WTC11 (cell line): ENCODE measurements at regions not wholly inside any gene's neighbourhood (a gene's known extent, or its start where the extent isn't known, plus 50 kb on each side); places are given as distances from the start of the nearest gene placed in this dataset.

Experiments used
- ATAC-seq: fragments of 200-7000 bp; cut with Tn5 transposase; 2 replicates; pipeline ENCODE4 v1.10.0; 2021; ENCODE audit warnings: mild to moderate bottlenecking, moderate library complexity
- CTCF ChIA-PET: fragments of 300-600 bp; sonication (Branson Sonifier 250); formaldehyde crosslinking; loops from one replicate; lab custom pipeline; 2021; ENCODE audit warnings: antibody characterized with exemption; lab: Charles Lee
- POLR2A ChIA-PET: fragments of 350-600 bp; sonication (Branson Sonifier 250); formaldehyde crosslinking; loops from one replicate; lab custom pipeline; 2021; ENCODE audit warnings: antibody characterized with exemption; lab: Charles Lee
- DNase-seq: peaks from one replicate; pipeline ENCODE4 v3.0.0; 2021; ENCODE audit warnings: low spot score
- H3K27ac Mint-ChIP-seq: 2 replicates; pipeline ENCODE4 v1.8.0; 2021; ENCODE audit warnings: mixed read lengths
- H3K27me3 Mint-ChIP-seq: 2 replicates; pipeline ENCODE4 v1.8.0; 2021; ENCODE audit warnings: low read depth, mild to moderate bottlenecking, moderate library complexity, mixed read lengths
- H3K36me3 Mint-ChIP-seq: 2 replicates; pipeline ENCODE4 v1.8.0; 2021; ENCODE audit warnings: mixed read lengths
- H3K4me1 Mint-ChIP-seq: 2 replicates; pipeline ENCODE4 v1.8.0; 2022; ENCODE audit warnings: mixed read lengths
- H3K4me3 Mint-ChIP-seq: 2 replicates; pipeline ENCODE4 v1.8.0; 2021; ENCODE audit warnings: mild to moderate bottlenecking, moderate library complexity, mixed read lengths
- H3K9me3 Mint-ChIP-seq: 2 replicates; pipeline ENCODE4 v1.8.0; 2021; ENCODE audit warnings: mixed read lengths
- ETV6 ChIP-seq: sonication (generic); formaldehyde crosslinking; IDR thresholded peaks from 2 replicates; pipeline ENCODE4 v1.8.1; 2022; ENCODE audit warnings: mild to moderate bottlenecking, missing genetic modification reagents
- GABPB1 ChIP-seq: sonication (generic); formaldehyde crosslinking; IDR thresholded peaks from 2 replicates; pipeline ENCODE4 v1.8.1; 2023; ENCODE audit warnings: mild to moderate bottlenecking, missing genetic modification reagents
- GTF2I ChIP-seq: fragments of 250-450 bp; sonication (Bioruptor Pico); conservative IDR thresholded peaks from 2 replicates; pipeline ENCODE4 v1.4.0; 2021; ENCODE audit warnings: mild to moderate bottlenecking
- JUN ChIP-seq: sonication (generic); formaldehyde crosslinking; IDR thresholded peaks from 2 replicates; pipeline ENCODE4 v1.8.0; 2023; ENCODE audit warnings: mild to moderate bottlenecking, missing genetic modification reagents
- NFATC4 ChIP-seq: fragments of 250-450 bp; sonication (Bioruptor Pico); IDR thresholded peaks from 2 replicates; pipeline ENCODE4 v1.9.0; 2021; ENCODE audit warnings: mild to moderate bottlenecking
- NFE2L1 ChIP-seq: sonication (generic); formaldehyde crosslinking; IDR thresholded peaks from 2 replicates; pipeline ENCODE4 v1.8.1; 2023; ENCODE audit warnings: missing genetic modification reagents
- NFYB ChIP-seq: sonication (generic); formaldehyde crosslinking; conservative IDR thresholded peaks from 2 replicates; pipeline ENCODE4 v1.8.0; 2022; ENCODE audit warnings: low read depth, missing genetic modification reagents
- NR3C1 ChIP-seq: sonication (generic); formaldehyde crosslinking; conservative IDR thresholded peaks from 2 replicates; pipeline ENCODE4 v1.8.1; 2023; ENCODE audit warnings: low read depth, mild to moderate bottlenecking, missing genetic modification reagents
- PRRX2 ChIP-seq: fragments of 250-450 bp; sonication (Bioruptor Pico); IDR thresholded peaks from 2 replicates; pipeline ENCODE4 v1.8.0; 2021; ENCODE audit warnings: mild to moderate bottlenecking
- RORB ChIP-seq: fragments of 250-450 bp; sonication (Bioruptor Pico); IDR thresholded peaks from 2 replicates; pipeline ENCODE4 v1.9.0; 2021; ENCODE audit warnings: mild to moderate bottlenecking
- TEAD4 ChIP-seq: sonication (generic); formaldehyde crosslinking; IDR thresholded peaks from 2 replicates; pipeline ENCODE4 v1.8.0; 2022; ENCODE audit warnings: mild to moderate bottlenecking, missing genetic modification reagents
- TP53 ChIP-seq: sonication (generic); formaldehyde crosslinking; IDR thresholded peaks from 2 replicates; pipeline ENCODE4 v1.8.1; 2023; ENCODE audit warnings: mild to moderate bottlenecking, missing genetic modification reagents
- ZNF121 ChIP-seq: sonication (generic); formaldehyde crosslinking; IDR thresholded peaks from 2 replicates; pipeline ENCODE4 v1.8.0; 2023; ENCODE audit warnings: missing genetic modification reagents
- TF ChIP-seq, protein P1 (sequence below): sonication (generic); formaldehyde crosslinking; IDR thresholded peaks from 2 replicates; pipeline ENCODE4 v1.8.1; 2022; ENCODE audit warnings: low read depth, missing genetic modification reagents, borderline replicate concordance
- TF ChIP-seq, protein P2 (sequence below): sonication (generic); formaldehyde crosslinking; IDR thresholded peaks from 2 replicates; pipeline ENCODE4 v1.8.0; 2022; ENCODE audit warnings: mild to moderate bottlenecking, missing genetic modification reagents
- TF ChIP-seq, protein P3 (sequence below): fragments of 250-450 bp; sonication (Bioruptor Pico); conservative IDR thresholded peaks from 2 replicates; pipeline ENCODE4 v1.9.0; 2021; ENCODE audit warnings: mild to moderate bottlenecking
- TF ChIP-seq, protein P4 (sequence below): sonication (generic); formaldehyde crosslinking; IDR thresholded peaks from 2 replicates; pipeline ENCODE4 v1.8.1; 2023; ENCODE audit warnings: mild to moderate bottlenecking, missing genetic modification reagents, borderline replicate concordance
- TF ChIP-seq, protein P5 (sequence below): sonication (generic); formaldehyde crosslinking; IDR thresholded peaks from 2 replicates; pipeline ENCODE4 v1.8.0; 2022; ENCODE audit warnings: mild to moderate bottlenecking, missing genetic modification reagents
- TF ChIP-seq, protein P6 (sequence below): sonication (generic); formaldehyde crosslinking; IDR thresholded peaks from 2 replicates; pipeline ENCODE4 v1.8.0; 2023; ENCODE audit warnings: mild to moderate bottlenecking, missing genetic modification reagents

DNA sequence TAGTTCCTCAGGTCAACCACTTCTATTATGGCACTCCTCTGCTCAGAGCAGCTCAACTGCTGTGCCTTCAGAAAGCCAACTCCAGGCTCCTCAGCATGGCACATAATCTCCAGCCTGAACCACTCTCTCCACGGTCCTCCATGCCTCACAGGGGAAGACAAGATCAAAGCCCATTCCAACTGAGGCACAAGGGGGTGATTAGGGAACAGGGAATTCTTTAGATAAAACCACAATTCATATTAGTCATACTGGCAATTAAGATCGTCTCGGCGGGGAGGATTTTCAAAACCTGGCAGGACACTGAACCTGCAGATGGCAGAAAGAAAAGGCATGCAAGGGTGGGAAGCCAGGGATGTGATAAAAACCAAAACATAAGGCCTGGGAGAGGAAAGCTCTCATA, 361.6 kb downstream of the FGFR2 start (continued):
- TF ChIP-seq, protein P1, sequence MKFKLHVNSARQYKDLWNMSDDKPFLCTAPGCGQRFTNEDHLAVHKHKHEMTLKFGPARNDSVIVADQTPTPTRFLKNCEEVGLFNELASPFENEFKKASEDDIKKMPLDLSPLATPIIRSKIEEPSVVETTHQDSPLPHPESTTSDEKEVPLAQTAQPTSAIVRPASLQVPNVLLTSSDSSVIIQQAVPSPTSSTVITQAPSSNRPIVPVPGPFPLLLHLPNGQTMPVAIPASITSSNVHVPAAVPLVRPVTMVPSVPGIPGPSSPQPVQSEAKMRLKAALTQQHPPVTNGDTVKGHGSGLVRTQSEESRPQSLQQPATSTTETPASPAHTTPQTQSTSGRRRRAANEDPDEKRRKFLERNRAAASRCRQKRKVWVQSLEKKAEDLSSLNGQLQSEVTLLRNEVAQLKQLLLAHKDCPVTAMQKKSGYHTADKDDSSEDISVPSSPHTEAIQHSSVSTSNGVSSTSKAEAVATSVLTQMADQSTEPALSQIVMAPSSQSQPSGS (CRISPR knock-in tag) = no peak

DNA sequence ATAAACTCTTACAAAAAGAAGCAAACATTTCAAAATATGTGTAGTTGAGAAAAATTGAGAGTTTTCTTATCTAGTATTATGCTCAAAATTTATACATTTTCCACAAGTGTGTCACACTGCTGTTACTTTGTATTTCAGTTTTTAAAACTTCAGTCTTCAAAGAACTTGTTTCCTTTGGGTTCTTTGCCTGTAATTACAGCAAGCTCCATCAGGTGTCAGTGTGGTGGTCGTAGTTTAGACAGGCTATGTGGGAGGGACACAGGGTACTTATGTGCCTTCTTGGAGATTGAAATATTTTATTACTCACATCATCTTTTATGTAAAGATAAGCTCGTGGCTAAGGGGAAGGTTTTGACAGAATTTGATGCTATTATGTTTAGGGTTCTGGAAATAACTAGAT, 360.5 kb downstream of the FGFR2 start:
- TF ChIP-seq, protein P2, sequence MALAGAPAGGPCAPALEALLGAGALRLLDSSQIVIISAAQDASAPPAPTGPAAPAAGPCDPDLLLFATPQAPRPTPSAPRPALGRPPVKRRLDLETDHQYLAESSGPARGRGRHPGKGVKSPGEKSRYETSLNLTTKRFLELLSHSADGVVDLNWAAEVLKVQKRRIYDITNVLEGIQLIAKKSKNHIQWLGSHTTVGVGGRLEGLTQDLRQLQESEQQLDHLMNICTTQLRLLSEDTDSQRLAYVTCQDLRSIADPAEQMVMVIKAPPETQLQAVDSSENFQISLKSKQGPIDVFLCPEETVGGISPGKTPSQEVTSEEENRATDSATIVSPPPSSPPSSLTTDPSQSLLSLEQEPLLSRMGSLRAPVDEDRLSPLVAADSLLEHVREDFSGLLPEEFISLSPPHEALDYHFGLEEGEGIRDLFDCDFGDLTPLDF (CRISPR knock-in tag) = no peak
- no peak for TF ChIP-seq NFYB (CRISPR knock-in tag)
- TF ChIP-seq ETV6 = no peak
- no peak for TF ChIP-seq TEAD4 (CRISPR knock-in tag)
- TF ChIP-seq PRRX2 (CRISPR knock-in tag) = no peak
- no peak for TF ChIP-seq RORB (CRISPR knock-in tag)
- no peak for TF ChIP-seq GABPB1 (CRISPR knock-in tag)
- TF ChIP-seq, protein P3, sequence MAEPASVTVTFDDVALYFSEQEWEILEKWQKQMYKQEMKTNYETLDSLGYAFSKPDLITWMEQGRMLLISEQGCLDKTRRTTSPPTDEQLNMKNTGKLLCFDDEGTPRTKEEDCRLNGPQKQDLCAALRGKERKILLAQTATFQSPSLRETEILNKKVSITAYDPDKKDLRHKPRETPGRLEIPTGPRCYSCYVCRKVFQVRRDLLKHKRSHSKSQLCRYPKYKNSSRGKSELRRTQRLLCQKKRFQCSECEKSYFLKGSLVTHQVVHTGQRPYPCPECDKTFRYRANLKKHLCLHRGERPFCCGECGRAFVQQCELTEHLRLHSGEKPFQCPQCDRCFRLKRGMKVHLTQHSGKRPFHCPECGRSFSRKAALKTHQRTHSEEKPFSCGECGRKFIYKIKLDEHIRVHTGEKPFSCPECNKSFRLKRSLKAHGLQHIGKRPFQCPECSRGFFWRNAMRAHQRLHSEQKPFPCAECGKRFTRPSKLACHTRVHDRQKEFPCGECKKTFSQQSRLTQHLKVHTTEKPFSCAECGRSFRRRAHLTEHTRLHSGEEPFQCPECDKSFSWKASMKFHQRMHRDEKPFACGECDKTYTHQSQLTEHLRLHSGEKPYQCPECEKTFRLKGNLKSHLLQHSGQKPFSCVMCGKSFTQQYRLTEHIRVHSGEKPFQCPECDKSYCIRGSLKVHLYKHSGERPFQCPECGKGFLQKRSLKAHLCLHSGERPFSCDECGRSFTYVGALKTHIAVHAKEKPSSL (CRISPR knock-in tag) = no peak
- TF ChIP-seq, protein P1 (CRISPR knock-in tag) = no peak
- no peak for TF ChIP-seq NFE2L1 (CRISPR knock-in tag)
- TF ChIP-seq JUN (CRISPR knock-in tag) = no peak
- TF ChIP-seq, protein P4, sequence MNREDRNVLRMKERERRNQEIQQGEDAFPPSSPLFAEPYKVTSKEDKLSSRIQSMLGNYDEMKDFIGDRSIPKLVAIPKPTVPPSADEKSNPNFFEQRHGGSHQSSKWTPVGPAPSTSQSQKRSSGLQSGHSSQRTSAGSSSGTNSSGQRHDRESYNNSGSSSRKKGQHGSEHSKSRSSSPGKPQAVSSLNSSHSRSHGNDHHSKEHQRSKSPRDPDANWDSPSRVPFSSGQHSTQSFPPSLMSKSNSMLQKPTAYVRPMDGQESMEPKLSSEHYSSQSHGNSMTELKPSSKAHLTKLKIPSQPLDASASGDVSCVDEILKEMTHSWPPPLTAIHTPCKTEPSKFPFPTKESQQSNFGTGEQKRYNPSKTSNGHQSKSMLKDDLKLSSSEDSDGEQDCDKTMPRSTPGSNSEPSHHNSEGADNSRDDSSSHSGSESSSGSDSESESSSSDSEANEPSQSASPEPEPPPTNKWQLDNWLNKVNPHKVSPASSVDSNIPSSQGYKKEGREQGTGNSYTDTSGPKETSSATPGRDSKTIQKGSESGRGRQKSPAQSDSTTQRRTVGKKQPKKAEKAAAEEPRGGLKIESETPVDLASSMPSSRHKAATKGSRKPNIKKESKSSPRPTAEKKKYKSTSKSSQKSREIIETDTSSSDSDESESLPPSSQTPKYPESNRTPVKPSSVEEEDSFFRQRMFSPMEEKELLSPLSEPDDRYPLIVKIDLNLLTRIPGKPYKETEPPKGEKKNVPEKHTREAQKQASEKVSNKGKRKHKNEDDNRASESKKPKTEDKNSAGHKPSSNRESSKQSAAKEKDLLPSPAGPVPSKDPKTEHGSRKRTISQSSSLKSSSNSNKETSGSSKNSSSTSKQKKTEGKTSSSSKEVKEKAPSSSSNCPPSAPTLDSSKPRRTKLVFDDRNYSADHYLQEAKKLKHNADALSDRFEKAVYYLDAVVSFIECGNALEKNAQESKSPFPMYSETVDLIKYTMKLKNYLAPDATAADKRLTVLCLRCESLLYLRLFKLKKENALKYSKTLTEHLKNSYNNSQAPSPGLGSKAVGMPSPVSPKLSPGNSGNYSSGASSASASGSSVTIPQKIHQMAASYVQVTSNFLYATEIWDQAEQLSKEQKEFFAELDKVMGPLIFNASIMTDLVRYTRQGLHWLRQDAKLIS = no peak
- TF ChIP-seq NFATC4 (CRISPR knock-in tag) = no peak
- no peak for TF ChIP-seq TP53 (CRISPR knock-in tag)
- no peak for TF ChIP-seq ZNF121
- TF ChIP-seq GTF2I (CRISPR knock-in tag) = no peak
- no peak for TF ChIP-seq NR3C1 (CRISPR knock-in tag)
- TF ChIP-seq, protein P5, sequence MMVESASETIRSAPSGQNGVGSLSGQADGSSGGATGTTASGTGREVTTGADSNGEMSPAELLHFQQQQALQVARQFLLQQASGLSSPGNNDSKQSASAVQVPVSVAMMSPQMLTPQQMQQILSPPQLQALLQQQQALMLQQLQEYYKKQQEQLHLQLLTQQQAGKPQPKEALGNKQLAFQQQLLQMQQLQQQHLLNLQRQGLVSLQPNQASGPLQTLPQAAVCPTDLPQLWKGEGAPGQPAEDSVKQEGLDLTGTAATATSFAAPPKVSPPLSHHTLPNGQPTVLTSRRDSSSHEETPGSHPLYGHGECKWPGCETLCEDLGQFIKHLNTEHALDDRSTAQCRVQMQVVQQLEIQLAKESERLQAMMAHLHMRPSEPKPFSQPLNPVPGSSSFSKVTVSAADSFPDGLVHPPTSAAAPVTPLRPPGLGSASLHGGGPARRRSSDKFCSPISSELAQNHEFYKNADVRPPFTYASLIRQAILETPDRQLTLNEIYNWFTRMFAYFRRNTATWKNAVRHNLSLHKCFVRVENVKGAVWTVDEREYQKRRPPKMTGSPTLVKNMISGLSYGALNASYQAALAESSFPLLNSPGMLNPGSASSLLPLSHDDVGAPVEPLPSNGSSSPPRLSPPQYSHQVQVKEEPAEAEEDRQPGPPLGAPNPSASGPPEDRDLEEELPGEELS (CRISPR knock-in tag) = no peak
- TF ChIP-seq, protein P6, sequence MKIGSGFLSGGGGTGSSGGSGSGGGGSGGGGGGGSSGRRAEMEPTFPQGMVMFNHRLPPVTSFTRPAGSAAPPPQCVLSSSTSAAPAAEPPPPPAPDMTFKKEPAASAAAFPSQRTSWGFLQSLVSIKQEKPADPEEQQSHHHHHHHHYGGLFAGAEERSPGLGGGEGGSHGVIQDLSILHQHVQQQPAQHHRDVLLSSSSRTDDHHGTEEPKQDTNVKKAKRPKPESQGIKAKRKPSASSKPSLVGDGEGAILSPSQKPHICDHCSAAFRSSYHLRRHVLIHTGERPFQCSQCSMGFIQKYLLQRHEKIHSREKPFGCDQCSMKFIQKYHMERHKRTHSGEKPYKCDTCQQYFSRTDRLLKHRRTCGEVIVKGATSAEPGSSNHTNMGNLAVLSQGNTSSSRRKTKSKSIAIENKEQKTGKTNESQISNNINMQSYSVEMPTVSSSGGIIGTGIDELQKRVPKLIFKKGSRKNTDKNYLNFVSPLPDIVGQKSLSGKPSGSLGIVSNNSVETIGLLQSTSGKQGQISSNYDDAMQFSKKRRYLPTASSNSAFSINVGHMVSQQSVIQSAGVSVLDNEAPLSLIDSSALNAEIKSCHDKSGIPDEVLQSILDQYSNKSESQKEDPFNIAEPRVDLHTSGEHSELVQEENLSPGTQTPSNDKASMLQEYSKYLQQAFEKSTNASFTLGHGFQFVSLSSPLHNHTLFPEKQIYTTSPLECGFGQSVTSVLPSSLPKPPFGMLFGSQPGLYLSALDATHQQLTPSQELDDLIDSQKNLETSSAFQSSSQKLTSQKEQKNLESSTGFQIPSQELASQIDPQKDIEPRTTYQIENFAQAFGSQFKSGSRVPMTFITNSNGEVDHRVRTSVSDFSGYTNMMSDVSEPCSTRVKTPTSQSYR = no peak
- H3K36me3 Mint-ChIP-seq = peaks cover 13% of the 10 kb centered on the region
- no peak overlapping the region for H3K4me3 Mint-ChIP-seq
- ATAC-seq = no peak
- ChIA-PET POLR2A (interaction anchor here (0.6 kb wide), 1 partner anchor 179 kb away, joined by 3 read pairs; no protein-coding TSS in a partner anchor), CTCF (no interaction called here)
- no peak for DNase-seq
- H3K9me3 Mint-ChIP-seq = peaks cover 34% of the 10 kb centered on the region
- no peaks in the 10 kb centered on the region for H3K4me1 Mint-ChIP-seq
- 0 out of 2 replicates have a peak, but pooled peaks cover 4% of the 10 kb centered on the region for H3K27me3 Mint-ChIP-seq
- no peak overlapping the region for H3K27ac Mint-ChIP-seq
